ENCODE measurements at regions not wholly inside any gene's neighbourhood (a gene's known extent, or its start where the extent isn't known, plus 50 kb on each side); places are given as distances from the start of the nearest gene placed in this dataset.

GRCh38 chr4:34628471-34628870 lies 1615.8 kb downstream of the ARAP2 start:
- Histone ChIP-seq H3K9ac (ENCODE audit: low read length) (no peak overlapping the region), H3K36me3 (ENCODE audit: low read depth, low read length) (no peaks in the 10 kb centered on the region), H2AFZ (ENCODE audit: low read length) (no peak overlapping the region), H3K4me2 (ENCODE audit: low read length) (no peak overlapping the region), H3K9me2 (replicated peaks; ENCODE audit: low read length) (no peaks in the 10 kb centered on the region), H4K20me1 (ENCODE audit: low read length) (no peaks in the 10 kb centered on the region), H3K4me1 (ENCODE audit: insufficient read depth, low read length) (no peaks in the 10 kb centered on the region), H3K27me3 (ENCODE audit: low read length) (no peaks in the 10 kb centered on the region), H3K4me3 (ENCODE audit: low read length) (no peak overlapping the region), H3K27ac (ENCODE audit: low read length) (no peak overlapping the region), H3K79me2 (ENCODE audit: low read length) (no peaks in the 10 kb centered on the region), H3F3A (ENCODE audit: low read length, unreplicated experiment) (no peaks in the 10 kb centered on the region), H3K9me3 (ENCODE audit: low read length) (no peaks in the 10 kb centered on the region)
- TF ChIP-seq, protein P1, sequence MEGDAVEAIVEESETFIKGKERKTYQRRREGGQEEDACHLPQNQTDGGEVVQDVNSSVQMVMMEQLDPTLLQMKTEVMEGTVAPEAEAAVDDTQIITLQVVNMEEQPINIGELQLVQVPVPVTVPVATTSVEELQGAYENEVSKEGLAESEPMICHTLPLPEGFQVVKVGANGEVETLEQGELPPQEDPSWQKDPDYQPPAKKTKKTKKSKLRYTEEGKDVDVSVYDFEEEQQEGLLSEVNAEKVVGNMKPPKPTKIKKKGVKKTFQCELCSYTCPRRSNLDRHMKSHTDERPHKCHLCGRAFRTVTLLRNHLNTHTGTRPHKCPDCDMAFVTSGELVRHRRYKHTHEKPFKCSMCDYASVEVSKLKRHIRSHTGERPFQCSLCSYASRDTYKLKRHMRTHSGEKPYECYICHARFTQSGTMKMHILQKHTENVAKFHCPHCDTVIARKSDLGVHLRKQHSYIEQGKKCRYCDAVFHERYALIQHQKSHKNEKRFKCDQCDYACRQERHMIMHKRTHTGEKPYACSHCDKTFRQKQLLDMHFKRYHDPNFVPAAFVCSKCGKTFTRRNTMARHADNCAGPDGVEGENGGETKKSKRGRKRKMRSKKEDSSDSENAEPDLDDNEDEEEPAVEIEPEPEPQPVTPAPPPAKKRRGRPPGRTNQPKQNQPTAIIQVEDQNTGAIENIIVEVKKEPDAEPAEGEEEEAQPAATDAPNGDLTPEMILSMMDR (conservative IDR thresholded peaks at IDR 0.05; ENCODE audit: low read depth, low read length), result no peak
- TF ChIP-seq EZH2 (IDR thresholded peaks at IDR 0.05; ENCODE audit: low read length, unreplicated experiment) (no peak), EZH2phosphoT487 (IDR thresholded peaks at IDR 0.05; ENCODE audit: borderline replicate concordance, low read length) (no peak)
- ChIA-PET CTCF (no interaction called here), POLR2A (ENCODE audit: unreplicated experiment) (no interaction called here)
- DNase-seq, result no peak
- intact Hi-C loops (cut with micrococcal nuclease), result no loop called here
- BruUV-seq (replicated peaks), result no TSS peak
- ATAC-seq, result no peak

DNA sequence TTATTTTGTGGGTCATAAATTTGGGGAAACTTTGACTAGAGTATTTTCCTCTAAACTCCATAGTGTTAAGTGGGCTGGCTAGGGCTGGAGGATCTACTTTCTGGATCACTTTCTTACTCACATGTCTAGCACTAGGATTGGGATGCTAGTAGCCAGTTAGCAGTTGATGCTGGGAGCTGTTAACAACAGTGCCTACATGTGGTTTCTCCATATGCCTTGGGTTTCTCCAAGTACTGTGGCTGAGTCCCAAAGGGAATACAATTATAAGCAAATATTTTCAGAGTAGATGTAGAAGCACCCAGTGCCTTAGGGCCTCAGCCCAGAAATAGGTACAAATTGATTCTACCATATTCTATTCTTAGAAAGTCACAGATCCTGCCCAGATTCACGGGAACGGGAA lies 1614.9 kb downstream of the ARAP2 start:
- H3K4me3 ChIP-seq (ENCODE audit: low read length), result no peak overlapping the region
- no peak overlapping the region for H3K9ac ChIP-seq (ENCODE audit: low read length)
- CTCF ChIA-PET, result no interaction called here
- H3K27ac ChIP-seq (ENCODE audit: low read length), result no peak overlapping the region
- no peak overlapping the region for H3K4me2 ChIP-seq (ENCODE audit: low read length)
- no peak overlapping the region for H2AFZ ChIP-seq (ENCODE audit: low read length)
- H3F3A ChIP-seq (ENCODE audit: low read length, unreplicated experiment), result no peaks in the 10 kb centered on the region
- H4K20me1 ChIP-seq (ENCODE audit: low read length), result no peaks in the 10 kb centered on the region
- TF ChIP-seq, protein P1 (conservative IDR thresholded peaks at IDR 0.05; ENCODE audit: low read depth, low read length), result no peak
- TF ChIP-seq EZH2phosphoT487 (IDR thresholded peaks at IDR 0.05; ENCODE audit: borderline replicate concordance, low read length) (no peak), EZH2 (IDR thresholded peaks at IDR 0.05; ENCODE audit: low read length, unreplicated experiment) (no peak)
- H3K4me1 ChIP-seq (ENCODE audit: insufficient read depth, low read length), result no peaks in the 10 kb centered on the region
- no peaks in the 10 kb centered on the region for H3K9me2 ChIP-seq (replicated peaks; ENCODE audit: low read length)
- H3K9me3 ChIP-seq (ENCODE audit: low read length), result no peaks in the 10 kb centered on the region
- H3K27me3 ChIP-seq (ENCODE audit: low read length), result no peaks in the 10 kb centered on the region
- no peak for DNase-seq
- no peaks in the 10 kb centered on the region for H3K79me2 ChIP-seq (ENCODE audit: low read length)
- POLR2A ChIA-PET (ENCODE audit: unreplicated experiment), result no interaction called here
- no peak for ATAC-seq
- no TSS peak for BruUV-seq (replicated peaks)
- intact Hi-C loops (cut with micrococcal nuclease), result no loop called here
- H3K36me3 ChIP-seq (ENCODE audit: low read depth, low read length), result no peaks in the 10 kb centered on the region

DNA sequence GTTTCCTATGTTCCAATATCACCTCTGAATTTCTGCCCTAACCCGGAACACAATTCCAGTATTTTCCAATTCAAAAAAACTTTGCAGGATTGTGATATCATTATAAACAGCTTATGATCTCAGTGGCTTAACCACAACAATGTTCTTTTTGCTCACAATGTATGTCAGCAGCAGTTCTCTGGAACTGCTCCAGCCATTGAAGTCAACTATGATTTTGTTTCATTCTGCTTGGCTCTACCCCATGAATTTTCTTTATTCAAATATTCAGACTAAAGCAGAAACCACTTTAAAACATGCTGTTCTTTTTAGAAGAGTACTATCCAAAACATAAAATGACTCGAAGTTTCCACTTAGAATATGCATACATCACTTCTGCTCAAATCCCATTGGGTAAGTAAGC lies 1611.1 kb downstream of the ARAP2 start:
- no peaks in the 10 kb centered on the region for H3K27me3 ChIP-seq (ENCODE audit: low read length)
- intact Hi-C loops (cut with micrococcal nuclease), result no loop called here
- ChIA-PET CTCF (no interaction called here), POLR2A (ENCODE audit: unreplicated experiment) (no interaction called here)
- H3K9me2 ChIP-seq (replicated peaks; ENCODE audit: low read length), result no peaks in the 10 kb centered on the region
- H3K79me2 ChIP-seq (ENCODE audit: low read length), result no peaks in the 10 kb centered on the region
- TF ChIP-seq EZH2phosphoT487 (IDR thresholded peaks at IDR 0.05; ENCODE audit: borderline replicate concordance, low read length) (no peak), EZH2 (IDR thresholded peaks at IDR 0.05; ENCODE audit: low read length, unreplicated experiment) (no peak)
- TF ChIP-seq, protein P1 (conservative IDR thresholded peaks at IDR 0.05; ENCODE audit: low read depth, low read length), result no peak
- no peaks in the 10 kb centered on the region for H3K4me1 ChIP-seq (ENCODE audit: insufficient read depth, low read length)
- H3K36me3 ChIP-seq (ENCODE audit: low read depth, low read length), result no peaks in the 10 kb centered on the region
- H3K4me2 ChIP-seq (ENCODE audit: low read length), result no peak overlapping the region
- H3K4me3 ChIP-seq (ENCODE audit: low read length), result no peak overlapping the region
- H2AFZ ChIP-seq (ENCODE audit: low read length), result no peak overlapping the region
- H3K9me3 ChIP-seq (ENCODE audit: low read length), result no peaks in the 10 kb centered on the region
- H3F3A ChIP-seq (ENCODE audit: low read length, unreplicated experiment), result no peaks in the 10 kb centered on the region
- no peak overlapping the region for H3K9ac ChIP-seq (ENCODE audit: low read length)
- ATAC-seq, result no peak
- H3K27ac ChIP-seq (ENCODE audit: low read length), result no peak overlapping the region
- H4K20me1 ChIP-seq (ENCODE audit: low read length), result no peaks in the 10 kb centered on the region
- DNase-seq, result no peak
- BruUV-seq (replicated peaks), result no TSS peak
